NCI-H748 treated with DMSO at 0.1 percent for 48 hours (cell line): ENCODE measurements at regions not wholly inside any gene's neighbourhood (a gene's known extent, or its start where the extent isn't known, plus 50 kb on each side); places are given as distances from the start of the nearest gene placed in this dataset.
"Not testable (repeated sequence)": the region's sequence is repeated elsewhere in the genome, so short reads cannot be mapped to it uniquely, and the experiment has no call there.

Experiments used
- DNase-seq: peaks from one replicate; lab custom pipeline; 2025; lab: John Stamatoyannopoulos, UW

GRCh38 chr2:125364192-125364983, 1291.6 kb upstream of the GYPC start:
- no peak for DNase-seq

DNA sequence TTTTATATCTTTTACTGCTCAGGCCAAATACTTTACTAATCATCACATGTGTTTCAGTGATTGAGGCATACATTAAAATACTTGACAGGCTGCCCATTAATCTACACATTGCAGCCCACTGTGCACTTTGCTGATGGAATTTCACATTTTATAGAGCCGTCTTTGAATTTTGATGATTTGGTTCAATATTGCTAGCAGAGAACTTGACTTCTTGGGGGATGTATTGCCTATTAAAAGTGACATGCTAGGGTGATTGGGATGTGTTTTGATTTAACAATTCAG, 1291.0 kb upstream of the GYPC start:
- DNase-seq, result no peak

GRCh38 chr2:125371867-125372266, 1284.1 kb upstream of the GYPC start:
- DNase-seq, result no peak

GRCh38 chr2:125373293-125373692, 1282.7 kb upstream of the GYPC start:
- DNase-seq, result no peak

DNA sequence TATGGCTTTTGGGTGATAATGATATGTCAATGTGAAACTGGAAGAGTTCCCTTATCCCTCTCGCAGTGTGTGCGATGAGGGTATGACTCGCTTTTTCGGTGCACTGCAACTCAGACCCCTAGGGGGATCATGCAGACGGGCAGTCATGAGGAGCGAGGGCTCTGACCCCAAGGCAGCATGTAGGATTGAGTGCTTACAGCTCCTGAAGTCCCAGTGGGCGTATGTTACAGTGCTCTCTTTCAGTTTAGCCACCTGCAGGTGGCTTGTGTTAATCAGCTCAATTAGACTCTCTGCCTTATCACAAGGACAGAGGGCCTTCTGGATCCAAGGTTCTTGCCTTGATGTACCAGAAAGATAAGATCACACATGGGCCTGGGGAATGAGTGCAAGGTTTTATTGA, 1269.9 kb upstream of the GYPC start:
- no peak for DNase-seq

DNA sequence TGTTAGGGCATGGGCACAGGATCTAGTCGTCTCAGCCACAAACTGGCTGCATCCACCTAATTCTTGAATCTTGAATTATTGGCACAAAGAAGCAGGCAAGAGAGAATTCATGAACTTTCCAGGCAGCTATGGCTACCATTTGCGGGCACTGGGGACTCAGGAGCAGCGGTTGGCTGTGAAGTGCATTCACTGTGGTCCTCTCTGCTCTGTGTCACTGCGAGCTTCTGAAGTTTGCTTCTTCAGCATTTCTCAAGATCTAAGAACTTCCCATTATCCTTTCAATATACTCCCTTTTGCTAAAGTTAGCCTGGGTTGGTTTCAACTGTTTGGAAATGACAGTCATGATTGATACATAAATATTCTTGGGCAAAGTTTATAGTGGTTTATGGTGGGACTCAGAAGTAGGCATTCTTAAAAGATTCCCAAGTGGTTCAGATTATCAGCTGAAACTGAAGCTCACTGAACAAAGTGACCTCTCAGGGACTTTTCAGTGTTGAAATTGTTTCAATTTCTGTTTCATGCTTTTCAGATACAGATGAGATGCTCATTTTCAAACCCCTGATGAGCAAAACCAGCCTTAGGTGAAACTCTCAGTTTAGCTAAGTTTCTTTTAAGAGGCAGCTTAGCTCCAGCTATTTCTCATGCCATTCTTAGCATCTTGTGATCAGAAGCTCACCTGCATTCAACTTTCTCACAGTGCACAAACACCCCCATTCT, 1258.3 kb upstream of the GYPC start:
- DNase-seq, result no peak

GRCh38 chr2:125398738-125399524, 1257.0 kb upstream of the GYPC start:
- no peak for DNase-seq

GRCh38 chr2:125405816-125406215, 1250.1 kb upstream of the GYPC start:
- DNase-seq, result no peak

- DNase-seq, result no peak
Measured at GRCh38 chr2:125408874-125409538, 1247.0 kb upstream of the GYPC start.

GRCh38 chr2:125418483-125418882, 1237.5 kb upstream of the GYPC start:
- DNase-seq, result no peak

- not testable (repeated sequence) for DNase-seq
Measured at GRCh38 chr2:125422198-125422770, 1233.7 kb upstream of the GYPC start.

DNA sequence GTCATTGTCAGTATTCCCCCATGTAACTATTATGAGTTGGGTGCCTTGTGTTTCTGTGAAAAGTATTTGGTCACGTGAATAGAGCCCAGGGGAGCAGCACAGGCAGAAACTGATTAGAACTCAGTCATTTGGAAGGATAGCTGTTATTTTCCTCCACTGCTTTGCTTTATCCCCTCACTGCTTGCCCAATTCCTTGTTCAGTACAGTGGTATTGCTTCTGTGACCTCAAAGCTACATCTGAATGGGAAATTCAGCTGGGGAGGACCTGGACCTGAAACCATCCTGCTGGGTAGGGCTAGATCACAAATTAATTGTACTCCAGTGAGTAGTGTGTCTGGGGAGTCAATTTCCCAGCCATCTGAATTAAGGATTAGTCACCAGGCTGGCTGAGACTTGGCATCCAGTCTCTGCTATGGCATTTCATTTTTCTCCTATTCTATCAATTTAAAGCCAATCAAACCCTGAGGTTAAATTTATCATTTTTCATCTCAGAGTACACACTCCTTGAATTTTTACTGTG, 1231.6 kb upstream of the GYPC start:
- DNase-seq, result no peak

DNA sequence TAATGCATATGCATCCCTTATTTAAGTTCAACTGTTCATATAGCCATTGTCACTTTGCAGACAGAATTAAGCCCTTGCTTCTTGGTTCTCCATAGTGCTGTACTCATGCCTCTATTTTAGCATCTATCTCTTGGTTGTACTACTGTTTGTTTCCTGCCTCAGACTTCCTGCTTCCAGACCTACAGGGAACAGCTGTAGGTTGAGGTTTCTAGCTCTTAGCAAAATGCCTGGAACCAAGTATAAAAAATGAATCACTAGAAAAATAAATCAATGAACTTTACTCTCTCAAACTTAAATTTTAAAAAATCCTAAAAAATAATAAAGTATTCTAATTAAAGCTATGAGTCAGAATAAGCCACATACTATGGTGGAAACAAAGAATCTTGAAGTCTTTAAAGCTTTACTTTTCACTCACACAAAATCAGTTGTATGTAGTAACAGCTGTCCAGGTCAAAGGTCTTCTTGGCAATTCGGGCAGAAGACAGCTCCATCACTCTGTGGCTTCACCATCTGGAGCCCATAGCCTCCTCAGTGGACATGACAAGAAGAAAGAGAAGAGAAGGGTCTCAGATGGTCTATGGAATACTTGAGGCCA, 1228.1 kb upstream of the GYPC start:
- DNase-seq, result no peak

DNA sequence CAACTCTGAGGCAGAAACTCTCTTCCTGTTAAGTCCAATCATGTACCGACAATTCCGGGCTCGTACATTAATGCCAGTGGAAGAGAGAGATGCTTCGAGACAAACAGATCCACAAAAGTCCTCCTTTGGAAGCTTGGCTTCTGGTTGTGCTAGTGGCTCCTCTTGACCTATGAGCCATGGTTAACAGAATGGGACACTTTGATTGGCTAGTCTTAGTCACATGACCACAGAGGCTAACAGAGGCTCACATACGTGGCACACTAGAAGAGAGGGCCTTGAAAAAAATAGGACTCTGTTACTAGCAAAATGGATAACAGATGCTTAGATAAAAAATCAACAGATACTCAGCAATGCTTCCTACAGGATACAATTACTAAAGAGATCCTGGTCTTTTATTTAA, 1211.9 kb upstream of the GYPC start:
- no peak for DNase-seq

DNA sequence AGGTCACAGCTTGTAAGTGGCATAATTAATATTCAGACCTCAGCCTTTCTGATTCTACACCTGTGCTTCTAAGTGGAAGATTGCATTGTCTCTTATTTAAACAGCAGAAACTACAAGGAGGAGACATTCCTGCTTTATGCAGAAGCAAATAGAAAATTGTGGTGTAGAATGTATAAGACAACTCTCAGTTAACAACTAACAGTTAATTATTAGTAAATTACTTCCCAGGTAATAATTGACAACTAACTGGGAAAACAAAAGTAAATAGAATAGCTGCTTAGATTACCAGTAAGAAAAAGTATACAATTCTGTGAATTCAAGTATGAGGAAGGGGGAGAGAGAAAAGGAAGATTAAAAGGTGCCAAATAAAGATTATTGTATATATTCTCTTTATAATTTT, 1210.5 kb upstream of the GYPC start:
- no peak for DNase-seq

- no peak for DNase-seq
Measured at GRCh38 chr2:125450092-125450491, 1205.9 kb upstream of the GYPC start.

DNA sequence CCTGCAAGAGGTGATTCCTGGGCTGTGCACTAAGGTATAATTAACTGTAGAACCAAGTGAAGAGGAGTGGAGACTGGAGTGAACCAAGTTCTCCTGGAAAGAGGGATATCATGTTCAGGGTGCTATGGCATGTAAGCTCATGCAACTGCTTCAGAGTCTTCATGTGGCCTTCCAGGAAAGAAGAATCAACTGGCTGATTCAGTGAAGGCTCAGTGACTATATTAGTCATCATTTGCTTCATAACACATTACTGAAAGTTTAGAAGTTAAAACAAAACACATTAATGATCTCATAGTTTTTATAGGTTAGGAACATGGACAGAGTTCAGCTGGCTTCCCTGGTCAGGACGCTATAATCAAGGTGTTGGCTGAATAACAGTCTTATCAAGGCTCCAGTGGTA, 1200.8 kb upstream of the GYPC start:
- no peak for DNase-seq

DNA sequence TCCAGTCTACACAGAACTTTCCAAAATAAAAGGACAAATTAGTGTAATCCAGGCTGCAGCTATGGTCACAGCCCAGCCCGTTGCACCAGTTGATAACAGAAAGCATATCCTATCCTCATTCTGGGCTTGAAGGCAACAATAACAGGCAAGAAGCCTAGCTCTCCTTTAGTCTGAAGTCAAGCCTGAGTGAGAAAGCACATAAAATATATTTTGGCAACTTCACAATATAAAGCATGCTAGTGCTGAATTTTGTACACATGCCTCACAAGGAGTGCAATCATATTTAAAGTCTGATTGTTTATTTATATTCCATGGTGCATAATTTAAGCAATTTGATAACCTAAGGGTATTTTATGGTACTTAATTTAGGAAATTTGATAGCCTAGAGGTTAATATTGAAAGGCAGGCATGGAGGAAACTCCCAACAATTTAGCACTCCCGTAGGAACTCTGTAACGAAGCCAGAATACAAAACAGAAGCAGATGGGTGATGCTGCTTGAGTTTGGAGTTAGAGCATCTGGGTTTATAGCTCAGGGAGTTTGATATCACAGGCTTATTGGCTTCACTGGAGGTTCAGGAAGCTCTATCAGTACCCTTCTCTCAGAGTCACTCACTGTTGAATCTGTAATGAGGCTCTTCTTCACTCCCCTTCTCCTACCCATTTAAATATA, 1199.1 kb upstream of the GYPC start:
- peak; percentile 46 for DNase-seq

DNA sequence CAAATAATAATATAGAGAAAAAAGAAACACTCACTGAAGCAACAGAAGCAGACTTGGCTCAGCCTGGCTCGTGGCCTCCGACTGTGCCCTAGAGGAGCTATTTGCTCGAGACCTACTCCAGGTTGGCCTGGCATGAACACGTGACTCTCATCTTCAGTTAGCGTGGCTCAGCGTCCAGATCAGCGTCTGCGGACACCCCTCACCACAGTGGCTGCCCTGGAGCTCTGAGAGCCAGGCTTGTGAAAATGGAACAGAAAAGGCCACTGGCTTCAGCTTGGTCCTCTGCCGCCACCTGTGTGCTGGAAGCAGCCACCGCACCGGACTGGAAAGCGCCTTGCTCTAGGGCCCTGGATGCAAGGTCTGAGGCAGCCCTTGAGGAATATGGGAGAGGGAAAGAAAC, 1184.0 kb upstream of the GYPC start:
- DNase-seq, result no peak

GRCh38 chr2:125479143-125479636, 1176.8 kb upstream of the GYPC start:
- DNase-seq, result no peak

DNA sequence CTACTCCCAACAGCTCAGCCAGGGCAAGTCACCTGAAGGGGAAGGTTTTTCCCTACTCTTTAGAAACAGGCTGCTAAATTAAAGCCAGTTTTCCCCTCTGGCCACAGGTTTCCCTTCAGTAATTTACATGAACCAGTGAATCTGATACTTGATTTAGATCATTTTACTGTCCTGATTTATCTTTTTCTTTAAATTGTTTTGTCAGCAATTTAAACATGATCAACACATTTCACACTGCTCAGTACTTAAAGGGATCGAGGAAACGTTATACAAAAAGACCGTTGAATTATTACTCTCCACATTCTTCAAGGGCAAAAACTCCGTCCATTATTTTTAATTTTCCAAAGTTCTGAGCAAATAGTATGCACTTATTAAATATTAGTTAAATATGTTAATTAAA, 1165.7 kb upstream of the GYPC start:
- no peak for DNase-seq
